GM18868 (cell line): ENCODE measurements at regions not wholly inside any gene's neighbourhood (a gene's known extent, or its start where the extent isn't known, plus 50 kb on each side); places are given as distances from the start of the nearest gene placed in this dataset.
A peak's percentile ranks its signal among the peaks of the same experiment; 100 is the strongest.

Experiments used
- ATAC-seq: cut with Tn5 transposase; IDR thresholded peaks from one replicate; pipeline ENCODE4 v1.9.1; 2021; ENCODE audit warnings: mild to moderate bottlenecking, moderate library complexity; ENCODE audit not compliant: unreplicated experiment

DNA sequence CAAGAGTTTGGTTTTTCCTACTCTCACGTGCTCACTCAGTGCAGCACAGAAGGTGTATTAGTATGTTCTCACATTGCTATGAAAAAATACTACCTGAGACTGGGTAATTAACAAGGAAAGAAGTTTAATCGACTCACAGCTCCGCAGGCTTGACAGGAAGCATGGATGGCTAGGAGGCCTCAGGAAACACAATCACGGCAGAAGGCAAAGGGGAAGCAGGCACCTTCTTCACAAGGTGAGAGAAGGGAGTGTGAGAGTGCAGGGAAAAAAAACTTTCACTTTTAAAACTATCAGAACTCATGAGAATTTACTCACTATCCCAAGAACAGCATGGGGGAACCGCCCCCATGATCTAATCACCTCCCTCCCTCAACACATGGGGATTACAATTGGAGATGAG lies 185.8 kb upstream of the TMPO start:
- ATAC-seq: peak; percentile 30

GRCh38 chr12:98332642-98333041 lies 182.7 kb upstream of the TMPO start:
- peak; percentile 85 for ATAC-seq

DNA sequence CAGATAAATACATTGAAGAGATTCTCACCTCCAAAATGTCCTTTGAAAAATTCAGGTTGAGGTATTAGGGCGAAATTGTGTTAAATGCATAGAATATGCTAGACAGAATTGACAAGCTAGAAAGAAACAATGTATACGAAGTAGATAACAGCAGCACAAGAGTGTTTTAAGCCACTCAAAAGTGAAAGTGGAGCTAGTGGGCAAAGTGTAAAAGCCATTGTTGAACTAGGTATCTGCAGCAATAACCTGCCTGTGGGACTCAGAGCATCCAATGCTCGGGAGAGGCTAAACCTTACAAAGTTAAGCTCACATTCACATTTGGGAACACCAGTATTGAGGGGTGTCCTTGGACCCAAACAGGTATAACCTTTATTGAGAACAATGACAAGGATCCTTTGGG lies 180.6 kb upstream of the TMPO start:
- ATAC-seq: no peak

DNA sequence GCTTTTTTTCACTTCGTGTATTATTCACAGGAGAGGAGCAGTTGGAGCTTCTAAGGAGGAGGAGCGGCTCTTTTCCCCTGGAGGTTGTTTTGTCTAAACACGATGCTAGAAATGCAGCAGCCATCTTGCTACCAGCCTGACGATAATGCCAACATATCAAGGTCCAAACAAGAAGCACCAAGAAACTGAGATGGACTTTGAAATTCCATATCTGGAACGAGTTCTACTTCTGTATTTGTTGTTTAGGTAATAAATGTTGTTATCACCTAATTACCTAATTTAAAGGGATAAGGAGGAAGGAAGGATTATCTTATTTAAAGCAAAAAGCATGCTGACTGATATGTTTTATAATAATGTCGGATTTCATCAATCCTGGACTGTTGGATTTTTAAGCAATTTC lies 174.4 kb upstream of the TMPO start:
- ATAC-seq: no peak

- ATAC-seq: no peak
These were observed 173.7 kb upstream of the TMPO start for GRCh38 chr12:98341732-98342131.

- ATAC-seq: peak; percentile 76
These were observed 172.3 kb upstream of the TMPO start for GRCh38 chr12:98343002-98343567.

- no peak for ATAC-seq
These were observed 171.1 kb upstream of the TMPO start for GRCh38 chr12:98344046-98344930.

DNA sequence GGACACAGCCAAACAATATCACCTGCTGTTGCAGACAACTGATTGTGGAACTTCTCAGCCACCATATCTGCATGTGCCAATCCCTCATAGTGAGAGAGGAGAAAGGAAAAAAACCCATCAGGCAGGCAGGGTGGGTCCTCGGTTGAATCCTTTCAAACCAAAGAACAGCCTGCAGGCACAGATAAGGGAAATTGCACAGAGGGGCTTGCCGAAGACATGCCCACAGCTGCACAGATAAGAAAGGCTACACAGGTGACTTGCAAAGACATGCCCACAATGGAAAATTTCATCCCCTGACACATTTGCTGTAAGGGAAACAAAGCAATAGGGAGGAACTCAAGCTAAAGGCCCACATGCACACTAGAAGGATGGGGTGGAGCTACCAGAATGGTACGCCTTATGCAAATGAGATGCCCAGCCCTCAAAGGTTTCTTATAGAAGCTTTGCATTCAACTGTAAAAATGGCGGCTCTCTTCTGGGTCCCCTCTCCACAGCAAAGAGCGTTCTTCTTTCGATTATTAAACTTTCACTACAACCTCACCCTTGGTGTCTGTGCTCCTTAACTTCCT lies 170.0 kb upstream of the TMPO start:
- no peak for ATAC-seq

- ATAC-seq: no peak
These were observed 164.3 kb upstream of the TMPO start for GRCh38 chr12:98351089-98351488.

DNA sequence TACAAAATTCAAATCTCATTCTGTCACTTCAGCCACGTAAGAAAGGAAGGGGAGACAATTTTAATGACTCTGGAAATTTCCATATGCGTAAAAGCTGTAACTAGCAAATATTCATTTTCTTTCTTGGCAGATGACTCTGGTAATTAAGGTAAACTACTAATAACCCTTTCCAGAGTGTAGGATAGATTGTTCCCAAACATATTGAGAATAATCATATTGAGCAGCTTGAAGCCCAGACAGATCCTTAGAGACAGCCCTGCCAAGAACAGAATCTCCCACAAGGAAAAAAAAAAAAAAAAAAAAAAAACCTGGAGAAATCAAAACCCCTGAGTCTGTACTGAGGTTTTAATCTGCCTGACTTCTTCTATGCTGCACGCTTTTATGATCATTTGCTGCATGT lies 163.6 kb upstream of the TMPO start:
- ATAC-seq: no peak

- peak; percentile 80 for ATAC-seq
These were observed 163.1 kb upstream of the TMPO start for GRCh38 chr12:98352218-98352811.

DNA sequence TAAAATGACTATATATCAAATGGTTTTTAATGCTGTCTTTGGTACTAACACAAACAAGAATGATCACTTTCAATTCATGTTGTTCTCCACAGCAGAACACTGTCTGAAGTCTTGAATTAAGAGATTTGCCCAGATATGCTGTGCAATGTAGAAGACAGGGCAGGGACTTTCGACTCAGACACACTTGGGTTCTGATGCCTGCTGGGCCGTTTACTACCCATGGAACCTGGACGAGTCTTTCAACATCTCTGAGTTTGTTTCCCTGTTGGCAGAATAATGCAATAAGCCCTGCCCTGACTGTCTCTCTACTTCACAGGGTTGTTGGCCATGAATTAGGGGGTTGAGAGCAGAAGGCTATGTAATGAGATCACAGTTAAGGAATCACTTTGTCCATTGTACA lies 162.6 kb upstream of the TMPO start:
- ATAC-seq: peak; percentile 21

DNA sequence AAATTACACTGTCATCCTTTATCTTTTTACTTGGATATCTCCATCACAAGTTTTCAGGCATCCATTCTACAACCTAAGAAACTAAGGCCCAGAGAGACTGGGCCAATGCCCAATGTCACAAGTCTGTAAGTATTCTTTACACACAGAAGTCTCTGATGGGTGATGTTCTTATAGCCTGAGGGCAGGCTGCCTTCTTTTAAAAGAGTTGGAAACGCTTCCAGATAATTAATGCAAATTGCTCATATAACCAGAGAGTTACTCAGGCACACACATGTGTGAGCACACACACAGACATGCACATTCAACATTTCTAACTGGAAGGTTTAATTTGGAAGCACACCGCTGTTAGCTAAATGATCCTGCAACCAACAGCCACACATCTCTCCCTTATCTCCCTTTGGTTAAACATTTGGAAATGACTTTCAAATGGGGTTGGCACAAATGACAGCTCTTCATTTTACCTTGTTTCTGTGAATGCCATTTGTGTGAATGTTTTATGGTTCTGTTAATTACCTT lies 160.8 kb upstream of the TMPO start:
- ATAC-seq: no peak

GRCh38 chr12:98355322-98355721 lies 160.1 kb upstream of the TMPO start:
- no peak for ATAC-seq

GRCh38 chr12:98355933-98356332 lies 159.5 kb upstream of the TMPO start:
- ATAC-seq: no peak

- no peak for ATAC-seq
These were observed 157.2 kb upstream of the TMPO start for GRCh38 chr12:98358144-98358543.

DNA sequence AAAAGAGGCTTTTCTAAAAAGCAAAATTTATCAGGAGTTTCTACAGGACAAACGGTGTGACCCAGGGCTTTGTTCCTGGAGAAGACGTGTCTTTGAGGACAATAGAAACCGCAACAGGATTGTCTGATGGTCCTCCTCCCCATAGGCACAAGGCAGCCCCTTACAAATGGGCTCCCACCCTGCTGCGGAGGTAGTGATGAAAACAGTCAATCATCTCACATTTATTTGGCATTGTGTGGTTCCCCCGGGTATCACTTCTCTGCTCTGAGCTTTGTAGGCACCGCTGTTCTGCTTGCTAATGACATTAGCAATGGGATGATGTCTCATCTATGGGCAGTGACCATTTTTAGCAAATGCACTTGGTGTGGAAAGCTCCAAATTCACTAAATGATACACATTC lies 155.5 kb upstream of the TMPO start:
- no peak for ATAC-seq

- no peak for ATAC-seq
These were observed 155.0 kb upstream of the TMPO start for GRCh38 chr12:98360401-98360800.

DNA sequence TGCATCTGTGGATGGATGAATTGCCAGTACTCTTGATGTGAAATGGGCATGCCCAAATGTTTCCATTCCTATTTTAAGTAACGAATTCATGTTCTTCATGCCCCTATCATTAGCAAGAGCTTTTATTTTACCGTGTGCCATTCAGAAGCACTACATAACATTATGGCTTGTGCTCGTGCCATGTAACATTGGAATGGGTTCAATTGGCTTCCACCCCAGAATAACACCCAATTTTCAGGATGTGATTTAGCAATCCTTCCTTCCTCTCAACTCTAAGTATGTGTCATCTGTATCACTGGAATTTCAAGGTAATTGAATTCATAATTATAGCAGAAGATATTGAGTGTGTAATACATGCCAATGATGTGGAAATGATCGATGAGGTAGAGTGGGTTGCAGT lies 145.8 kb upstream of the TMPO start:
- no peak for ATAC-seq

- ATAC-seq: no peak
These were observed 144.4 kb upstream of the TMPO start for GRCh38 chr12:98370976-98371375.

GRCh38 chr12:98371419-98371818 lies 144.0 kb upstream of the TMPO start:
- no peak for ATAC-seq
